ENCODE measurements at regions not wholly inside any gene's neighbourhood (a gene's known extent, or its start where the extent isn't known, plus 50 kb on each side); places are given as distances from the start of the nearest gene placed in this dataset.

DNA sequence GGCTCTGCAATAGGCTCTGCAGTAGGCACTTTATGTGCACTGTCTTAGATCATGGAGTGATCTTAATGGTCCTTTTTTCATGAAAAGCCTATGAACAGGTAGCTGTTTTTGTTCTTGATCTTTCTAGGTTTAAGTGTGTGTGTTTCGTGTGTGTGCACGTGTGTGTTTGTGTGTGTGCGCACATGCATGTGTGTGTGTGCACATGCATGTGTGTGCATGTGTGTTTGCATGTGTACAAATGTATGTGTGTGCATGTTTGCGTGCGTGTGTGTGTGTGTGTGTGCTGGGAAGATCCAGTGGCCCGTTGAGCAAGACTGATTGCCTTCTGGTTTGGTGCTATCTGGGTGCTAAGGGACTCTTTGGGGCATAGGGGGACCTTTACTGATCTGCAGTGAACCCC lies 334.8 kb downstream of the GLRX3 start:
- Histone ChIP-seq H3K4me3 (no peak overlapping the region), H3K9me3 (peaks cover 3% of the 10 kb centered on the region), H3K27me3 (no peaks in the 10 kb centered on the region), H3K27ac (no peak overlapping the region), H3K36me3 (no peaks in the 10 kb centered on the region), H3K9ac (ENCODE audit: low read depth in 2 of 2, low read length in 2 of 2) (no peak overlapping the region), H3K4me1 (no peaks in the 10 kb centered on the region)
- no peak for DNase-seq
- TF ChIP-seq, protein P1, sequence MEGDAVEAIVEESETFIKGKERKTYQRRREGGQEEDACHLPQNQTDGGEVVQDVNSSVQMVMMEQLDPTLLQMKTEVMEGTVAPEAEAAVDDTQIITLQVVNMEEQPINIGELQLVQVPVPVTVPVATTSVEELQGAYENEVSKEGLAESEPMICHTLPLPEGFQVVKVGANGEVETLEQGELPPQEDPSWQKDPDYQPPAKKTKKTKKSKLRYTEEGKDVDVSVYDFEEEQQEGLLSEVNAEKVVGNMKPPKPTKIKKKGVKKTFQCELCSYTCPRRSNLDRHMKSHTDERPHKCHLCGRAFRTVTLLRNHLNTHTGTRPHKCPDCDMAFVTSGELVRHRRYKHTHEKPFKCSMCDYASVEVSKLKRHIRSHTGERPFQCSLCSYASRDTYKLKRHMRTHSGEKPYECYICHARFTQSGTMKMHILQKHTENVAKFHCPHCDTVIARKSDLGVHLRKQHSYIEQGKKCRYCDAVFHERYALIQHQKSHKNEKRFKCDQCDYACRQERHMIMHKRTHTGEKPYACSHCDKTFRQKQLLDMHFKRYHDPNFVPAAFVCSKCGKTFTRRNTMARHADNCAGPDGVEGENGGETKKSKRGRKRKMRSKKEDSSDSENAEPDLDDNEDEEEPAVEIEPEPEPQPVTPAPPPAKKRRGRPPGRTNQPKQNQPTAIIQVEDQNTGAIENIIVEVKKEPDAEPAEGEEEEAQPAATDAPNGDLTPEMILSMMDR (IDR thresholded peaks at IDR 0.05): no peak
- intact Hi-C loops (cut with DNase I): no loop called here

DNA sequence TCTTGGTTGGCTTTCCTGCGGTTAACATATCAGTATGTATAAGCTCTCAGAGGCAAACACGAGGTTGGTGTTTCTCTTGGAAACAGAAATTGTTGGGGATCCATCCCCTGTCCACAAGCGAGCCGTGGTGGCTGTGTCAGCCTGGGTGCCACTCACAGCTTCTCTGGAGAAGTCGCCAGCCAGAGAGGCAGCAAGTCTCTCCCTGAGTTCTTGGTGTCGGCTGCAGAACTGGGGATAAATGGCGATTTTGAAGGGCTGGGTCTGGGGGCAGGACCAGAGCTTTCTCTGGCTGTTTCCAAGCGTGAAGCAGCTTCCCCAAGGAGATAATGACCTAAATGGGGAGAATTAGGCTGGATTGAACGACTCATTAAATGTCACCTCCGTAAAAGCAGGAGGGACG lies 335.3 kb downstream of the GLRX3 start:
- TF ChIP-seq, protein P1 (IDR thresholded peaks at IDR 0.05): no peak
- Histone ChIP-seq H3K9ac (ENCODE audit: low read depth in 2 of 2, low read length in 2 of 2) (no peak overlapping the region), H3K36me3 (no peaks in the 10 kb centered on the region), H3K27ac (no peak overlapping the region), H3K4me1 (no peaks in the 10 kb centered on the region), H3K9me3 (peaks cover 3% of the 10 kb centered on the region), H3K27me3 (no peaks in the 10 kb centered on the region), H3K4me3 (no peak overlapping the region)
- DNase-seq: no peak
- intact Hi-C loops (cut with DNase I): no loop called here

DNA sequence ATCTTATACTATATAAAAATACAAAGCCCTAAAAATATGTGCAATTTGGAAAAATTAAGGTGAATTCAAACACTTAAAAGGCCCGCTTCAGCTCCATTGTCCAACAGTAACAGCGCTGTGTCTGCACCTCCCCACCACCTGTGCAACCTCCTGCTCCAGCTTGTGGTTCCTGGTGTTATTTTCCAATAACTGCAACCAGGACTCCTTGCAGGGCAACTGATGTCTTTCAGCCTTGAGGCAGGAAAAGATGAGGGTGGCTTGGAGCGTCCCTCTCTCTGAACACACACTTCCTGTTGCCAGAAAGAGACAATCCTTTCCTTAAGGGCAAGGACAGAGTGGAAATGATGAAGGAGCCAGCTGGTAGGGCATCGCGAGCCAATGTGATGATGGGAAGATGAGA lies 336.0 kb downstream of the GLRX3 start:
- no peaks in the 10 kb centered on the region for H3K27me3 ChIP-seq
- no peak overlapping the region for H3K9ac ChIP-seq (ENCODE audit: low read depth in 2 of 2, low read length in 2 of 2)
- H3K36me3 ChIP-seq: no peaks in the 10 kb centered on the region
- H3K4me1 ChIP-seq: no peaks in the 10 kb centered on the region
- H3K9me3 ChIP-seq: peaks cover 3% of the 10 kb centered on the region
- TF ChIP-seq, protein P1 (IDR thresholded peaks at IDR 0.05): no peak
- no peak overlapping the region for H3K27ac ChIP-seq
- H3K4me3 ChIP-seq: no peak overlapping the region
- intact Hi-C loops (cut with DNase I): no loop called here
- no peak for DNase-seq

DNA sequence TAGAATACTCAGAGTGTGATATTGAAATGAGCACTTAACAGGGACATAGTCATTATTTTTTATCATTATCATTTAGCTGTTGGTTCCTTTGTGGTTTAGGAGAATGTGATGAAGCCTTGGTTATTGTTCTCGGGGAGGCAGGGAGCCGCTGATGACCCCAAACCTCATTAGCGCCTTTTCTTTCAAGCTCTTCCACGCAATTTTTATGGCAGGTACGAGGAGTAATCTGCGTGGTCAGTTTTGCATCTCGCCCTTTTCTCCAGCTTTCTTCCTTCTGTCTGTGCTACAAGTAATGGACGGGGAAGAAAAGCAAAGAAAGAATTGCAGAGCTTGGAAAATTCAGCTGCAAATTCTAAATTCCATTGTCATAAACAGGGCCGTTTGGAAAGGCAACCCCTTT lies 338.4 kb downstream of the GLRX3 start:
- Histone ChIP-seq H3K4me1 (no peaks in the 10 kb centered on the region), H3K9ac (ENCODE audit: low read depth in 2 of 2, low read length in 2 of 2) (no peak overlapping the region), H3K4me3 (no peak overlapping the region), H3K27me3 (no peaks in the 10 kb centered on the region), H3K27ac (no peak overlapping the region), H3K9me3 (no peaks in the 10 kb centered on the region), H3K36me3 (no peaks in the 10 kb centered on the region)
- intact Hi-C loops (cut with DNase I): no loop called here
- no peak for DNase-seq
- TF ChIP-seq, protein P1 (IDR thresholded peaks at IDR 0.05): no peak

- intact Hi-C loops (cut with DNase I): no loop called here
- no peak overlapping the region for H3K27ac ChIP-seq
- H3K4me1 ChIP-seq: no peaks in the 10 kb centered on the region
- H3K9me3 ChIP-seq: no peaks in the 10 kb centered on the region
- H3K9ac ChIP-seq (ENCODE audit: low read depth in 2 of 2, low read length in 2 of 2): no peak overlapping the region
- H3K36me3 ChIP-seq: no peaks in the 10 kb centered on the region
- H3K27me3 ChIP-seq: no peaks in the 10 kb centered on the region
- H3K4me3 ChIP-seq: no peak overlapping the region
- DNase-seq: no peak
- TF ChIP-seq, protein P1 (IDR thresholded peaks at IDR 0.05): no peak
These were observed 341.2 kb downstream of the GLRX3 start for GRCh38 chr10:130477360-130477759.

DNA sequence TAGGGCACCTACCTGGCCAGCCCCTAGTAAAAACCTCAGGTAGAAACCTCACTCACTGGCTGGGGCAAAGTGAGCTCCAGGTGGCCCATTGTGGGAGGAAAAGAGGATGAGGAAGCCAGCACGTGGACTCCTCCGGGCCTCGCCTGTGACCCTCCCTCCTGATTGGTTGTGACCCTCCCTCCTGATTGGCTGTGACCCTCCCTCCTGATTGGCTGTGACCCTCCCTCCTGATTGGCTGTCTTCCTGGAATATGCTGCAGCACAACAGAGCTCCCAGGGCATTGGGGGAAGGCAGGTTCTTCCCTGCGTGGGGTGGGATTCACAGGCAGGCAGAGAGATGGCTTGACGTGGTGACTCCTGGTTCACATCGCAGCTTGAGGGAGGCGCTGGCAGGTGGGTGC lies 343.0 kb downstream of the GLRX3 start:
- DNase-seq: no peak
- Histone ChIP-seq H3K9ac (ENCODE audit: low read depth in 2 of 2, low read length in 2 of 2) (no peak overlapping the region), H3K27ac (no peak overlapping the region), H3K9me3 (no peaks in the 10 kb centered on the region), H3K36me3 (no peaks in the 10 kb centered on the region), H3K4me1 (no peaks in the 10 kb centered on the region), H3K27me3 (no peaks in the 10 kb centered on the region), H3K4me3 (no peak overlapping the region)
- intact Hi-C loops (cut with DNase I): no loop called here
- TF ChIP-seq, protein P1 (IDR thresholded peaks at IDR 0.05): no peak
